OCI-LY7 (cell line): ENCODE measurements at regions not wholly inside any gene's neighbourhood (a gene's known extent, or its start where the extent isn't known, plus 50 kb on each side); places are given as distances from the start of the nearest gene placed in this dataset.

Experiments
- BruUV-seq: library from RNA; stranded (reverse); fragments of 400-500 nt; replicated peaks from 2 replicates; lab custom pipeline; 2021; lab: Mats Ljungman, UMichigan
- CTCF ChIA-PET: fragments of 300-600 bp; sonication (Branson Sonifier 250); formaldehyde crosslinking; loops from one replicate; lab custom pipeline; 2022; ENCODE audit warnings: antibody characterized with exemption; ENCODE audit not compliant: unreplicated experiment; lab: Charles Lee
- POLR2A ChIA-PET: fragments of 300-600 bp; sonication (Branson Sonifier 250); formaldehyde crosslinking; loops from one replicate; lab custom pipeline; 2022; ENCODE audit warnings: antibody characterized with exemption; lab: Charles Lee
- DNase-seq: peaks from one replicate; pipeline ENCODE4 v3.0.0-alpha.2; 2015; ENCODE audit warnings: low spot score
- H2AFZ ChIP-seq: fragments of 200-600 bp; sonication (generic), shearing (Covaris generic); 2 replicates; pipeline ENCODE4 v1.6.1; 2014; ENCODE audit warnings: mild to moderate bottlenecking, antibody characterized with exemption, low read length, moderate library complexity
- H3K27ac ChIP-seq: fragments of 200-600 bp; sonication (generic); 2 replicates; pipeline ENCODE4 v1.5.1; 2014; ENCODE audit warnings: mixed run types, low read depth, mild to moderate bottlenecking, moderate library complexity, low read length, inconsistent platforms; ENCODE audit not compliant: poor library complexity, severe bottlenecking
- H3K36me3 ChIP-seq: fragments of 200-600 bp; sonication (generic); 2 replicates; pipeline ENCODE4 v1.6.1; 2014; ENCODE audit warnings: mild to moderate bottlenecking, antibody characterized with exemption, low read length, moderate library complexity, mixed read lengths; ENCODE audit not compliant: insufficient read depth
- H3K4me1 ChIP-seq: fragments of 200-600 bp; sonication (generic); 2 replicates; pipeline ENCODE4 v1.5.1; 2014; ENCODE audit warnings: mild to moderate bottlenecking, low read length; ENCODE audit not compliant: insufficient read depth, poor library complexity, severe bottlenecking
- H3K4me2 ChIP-seq: fragments of 200-600 bp; sonication (generic); 2 replicates; pipeline ENCODE4 v1.6.1; 2014; ENCODE audit warnings: mild to moderate bottlenecking, low read length
- H3K4me3 ChIP-seq: fragments of 200-600 bp; sonication (generic); 2 replicates; pipeline ENCODE4 v1.5.1; 2014; ENCODE audit warnings: mild to moderate bottlenecking, low read depth, low read length; ENCODE audit not compliant: poor library complexity, severe bottlenecking
- H3K79me2 ChIP-seq: fragments of 200-600 bp; sonication (generic); 2 replicates; pipeline ENCODE4 v1.6.1; 2016; ENCODE audit warnings: low read depth, mild to moderate bottlenecking, low read length, moderate library complexity, mixed read lengths; ENCODE audit not compliant: insufficient read depth
- H3K9me2 ChIP-seq: fragments of 200-600 bp; sonication (generic); 2 replicates; pipeline ENCODE4 v1.6.1; 2016; ENCODE audit warnings: mild to moderate bottlenecking, low read length, mixed read lengths; ENCODE audit not compliant: insufficient read depth
- H3K9me3 ChIP-seq: fragments of 200-600 bp; sonication (generic); 2 replicates; pipeline ENCODE4 v1.6.1; 2014; ENCODE audit warnings: mild to moderate bottlenecking, mixed run types, low read length, mixed read lengths
- H4K20me1 ChIP-seq: fragments of 200-600 bp; sonication (generic); 2 replicates; pipeline ENCODE4 v1.6.1; 2014; ENCODE audit warnings: mild to moderate bottlenecking, antibody characterized with exemption, low read length, moderate library complexity, mixed read lengths; ENCODE audit not compliant: insufficient read depth
- CTCF ChIP-seq: fragments of 200-600 bp; sonication (generic); conservative IDR thresholded peaks from 2 replicates; pipeline ENCODE4 v1.5.1; 2014; ENCODE audit warnings: mild to moderate bottlenecking, antibody characterized with exemption, low read length, moderate library complexity, mixed read lengths
- EZH2phosphoT487 ChIP-seq: fragments of 200-600 bp; sonication (generic); IDR thresholded peaks from 2 replicates; pipeline ENCODE4 v1.6.1; 2018; ENCODE audit warnings: low read depth, borderline replicate concordance, mild to moderate bottlenecking, mixed run types, antibody characterized with exemption, low read length, moderate library complexity, mixed read lengths
- intact Hi-C: fragments of 100-400 bp; cut with micrococcal nuclease; formaldehyde crosslinking; loops from one replicate; pipeline ENCODE4 v1.10.0; 2022; ENCODE audit not compliant: unreplicated experiment

GRCh38 chr10:21463436-21463835 is 62.0 kb downstream of the SKIDA1 start:
- Histone ChIP-seq H3K36me3 (no peaks in the 10 kb centered on the region), H3K9me2 (no peaks in the 10 kb centered on the region), H3K79me2 (no peaks in the 10 kb centered on the region), H3K9me3 (no peaks in the 10 kb centered on the region), H2AFZ (no peak overlapping the region), H3K4me2 (no peak overlapping the region), H3K4me3 (no peak overlapping the region), H4K20me1 (no peaks in the 10 kb centered on the region), H3K27ac (no peak overlapping the region), H3K4me1 (no peaks in the 10 kb centered on the region)
- no TSS peak for BruUV-seq
- ChIA-PET POLR2A (interaction anchor here (0.6 kb wide), 2 partner anchors 87 to 736 kb away, joined by 3 read pairs; no protein-coding TSS in a partner anchor), CTCF (no interaction called here)
- TF ChIP-seq CTCF, result no peak
- TF ChIP-seq EZH2phosphoT487, result no peak
- no peak for DNase-seq
- intact Hi-C loops, result no loop called here

GRCh38 chr10:21458126-21458871 is 67.2 kb downstream of the SKIDA1 start:
- POLR2A ChIA-PET, result interaction anchor here (0.6 kb wide), 2 partner anchors 73 to 336 kb away, joined by 3 to 5 read pairs; no protein-coding TSS in a partner anchor
- H3K36me3 ChIP-seq, result no peaks in the 10 kb centered on the region
- no peaks in the 10 kb centered on the region for H3K9me2 ChIP-seq
- H4K20me1 ChIP-seq, result no peaks in the 10 kb centered on the region
- no peak overlapping the region for H3K4me3 ChIP-seq
- no peaks in the 10 kb centered on the region for H3K9me3 ChIP-seq
- H3K4me1 ChIP-seq, result no peaks in the 10 kb centered on the region
- no peak overlapping the region for H3K4me2 ChIP-seq
- CTCF ChIA-PET, result no interaction called here
- no peak for TF ChIP-seq CTCF
- no peak for TF ChIP-seq EZH2phosphoT487
- H3K79me2 ChIP-seq, result no peaks in the 10 kb centered on the region
- intact Hi-C loops, result no loop called here
- no TSS peak for BruUV-seq
- DNase-seq, result no peak
- no peak overlapping the region for H3K27ac ChIP-seq
- no peak overlapping the region for H2AFZ ChIP-seq

- H4K20me1 ChIP-seq, result no peaks in the 10 kb centered on the region
- BruUV-seq, result no TSS peak
- H3K4me2 ChIP-seq, result no peak overlapping the region
- H3K36me3 ChIP-seq, result no peaks in the 10 kb centered on the region
- H3K27ac ChIP-seq, result no peak overlapping the region
- no peaks in the 10 kb centered on the region for H3K9me2 ChIP-seq
- no peak for TF ChIP-seq CTCF
- TF ChIP-seq EZH2phosphoT487, result no peak
- H3K79me2 ChIP-seq, result no peaks in the 10 kb centered on the region
- no peaks in the 10 kb centered on the region for H3K9me3 ChIP-seq
- ChIA-PET POLR2A (interaction anchor here (0.6 kb wide), 1 partner anchor 510 kb away, joined by 3 read pairs; no protein-coding TSS in a partner anchor), CTCF (no interaction called here)
- intact Hi-C loops, result no loop called here
- H3K4me3 ChIP-seq, result no peak overlapping the region
- H2AFZ ChIP-seq, result no peak overlapping the region
- H3K4me1 ChIP-seq, result no peaks in the 10 kb centered on the region
- DNase-seq, result no peak
Measured at GRCh38 chr10:21456160-21456559, 69.3 kb downstream of the SKIDA1 start.
